GM18502 (cell line): ENCODE measurements at regions not wholly inside any gene's neighbourhood (a gene's known extent, or its start where the extent isn't known, plus 50 kb on each side); places are given as distances from the start of the nearest gene placed in this dataset.

Experiments
- ATAC-seq: cut with Tn5 transposase; IDR thresholded peaks from one replicate; pipeline ENCODE4 v1.9.1; 2021; ENCODE audit warnings: mild to moderate bottlenecking; ENCODE audit not compliant: unreplicated experiment, poor library complexity

DNA sequence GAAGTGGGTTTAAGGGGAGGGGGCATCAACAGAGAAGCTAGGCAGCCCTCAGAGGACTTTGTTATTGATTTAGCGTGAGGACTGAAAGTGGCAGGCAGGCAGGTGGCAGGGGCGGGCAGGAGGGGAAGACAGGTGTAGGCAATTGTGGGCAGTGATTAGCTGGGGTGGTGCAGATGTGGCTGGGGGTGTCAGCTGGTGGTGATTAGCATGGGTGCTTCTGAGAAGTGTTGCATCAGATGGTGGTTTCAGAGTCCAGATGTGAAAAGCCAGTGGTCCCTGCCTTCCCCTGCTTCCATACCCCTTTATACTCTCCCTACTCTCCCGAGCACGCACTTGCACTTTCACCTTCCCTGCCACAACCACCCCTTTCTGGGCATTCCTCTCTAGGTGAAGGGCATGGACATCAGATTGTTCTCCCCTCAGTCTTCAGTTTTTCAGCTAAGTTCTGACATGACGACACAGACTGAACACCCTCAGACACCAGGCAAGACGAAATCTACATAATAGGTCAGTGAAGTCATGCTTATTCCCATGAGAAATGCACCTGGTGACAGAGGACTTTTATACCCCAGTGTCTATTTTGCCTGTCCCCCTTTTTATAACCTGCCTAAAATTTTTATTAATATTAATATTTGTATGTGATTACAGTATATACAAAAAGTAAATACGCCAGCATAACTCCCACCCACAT lies 435.7 kb upstream of the CADM1 start:
- peak; percentile 54 for ATAC-seq

DNA sequence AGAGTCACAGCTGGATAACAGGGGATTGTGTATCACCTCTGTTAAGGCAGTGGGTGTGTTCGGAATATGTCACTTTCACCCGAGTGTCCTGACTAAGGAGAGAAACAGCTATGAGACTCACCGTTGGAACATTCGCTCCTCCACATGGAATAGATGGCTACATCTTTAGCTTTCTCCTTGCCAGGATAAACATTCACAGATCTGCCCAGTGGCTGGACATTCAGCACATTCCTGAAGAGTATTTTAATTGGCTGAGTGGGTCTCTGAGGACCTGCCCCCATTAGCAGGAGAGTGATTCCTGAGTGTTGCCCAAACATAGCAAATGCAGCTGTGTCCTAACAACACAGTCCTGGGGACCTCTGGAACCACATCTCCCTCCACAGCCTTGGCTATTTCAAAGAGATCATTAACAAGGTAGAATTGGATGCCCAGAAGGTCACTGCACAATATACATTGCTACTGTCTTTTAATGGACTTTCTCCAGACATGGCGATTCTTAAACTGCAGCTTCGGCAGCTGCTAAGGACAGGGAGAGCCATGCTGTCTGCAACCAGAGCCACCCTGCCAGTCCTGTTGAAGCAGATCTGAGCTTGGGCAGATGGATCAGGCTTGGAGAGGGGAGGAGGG lies 435.0 kb upstream of the CADM1 start:
- ATAC-seq = no peak

DNA sequence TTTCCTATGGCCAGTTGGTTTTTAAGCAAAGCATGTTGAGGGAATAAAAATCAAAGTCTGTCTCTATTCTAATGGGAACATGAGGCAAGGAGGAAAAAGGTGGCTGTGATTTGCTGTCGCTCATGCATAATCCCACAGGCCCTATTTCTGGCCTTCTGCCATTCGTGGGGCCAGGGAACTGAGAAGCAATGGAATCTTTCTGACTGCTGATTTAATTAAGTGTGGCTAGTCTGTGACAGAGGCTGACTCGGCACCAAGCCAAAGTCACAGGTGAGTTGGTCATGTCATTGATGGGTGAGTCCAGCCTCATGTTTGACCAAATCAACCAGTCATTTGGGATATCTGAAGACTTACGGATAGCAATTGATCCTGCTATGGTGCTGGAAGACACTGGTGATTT lies 429.3 kb upstream of the CADM1 start:
- ATAC-seq = no peak

DNA sequence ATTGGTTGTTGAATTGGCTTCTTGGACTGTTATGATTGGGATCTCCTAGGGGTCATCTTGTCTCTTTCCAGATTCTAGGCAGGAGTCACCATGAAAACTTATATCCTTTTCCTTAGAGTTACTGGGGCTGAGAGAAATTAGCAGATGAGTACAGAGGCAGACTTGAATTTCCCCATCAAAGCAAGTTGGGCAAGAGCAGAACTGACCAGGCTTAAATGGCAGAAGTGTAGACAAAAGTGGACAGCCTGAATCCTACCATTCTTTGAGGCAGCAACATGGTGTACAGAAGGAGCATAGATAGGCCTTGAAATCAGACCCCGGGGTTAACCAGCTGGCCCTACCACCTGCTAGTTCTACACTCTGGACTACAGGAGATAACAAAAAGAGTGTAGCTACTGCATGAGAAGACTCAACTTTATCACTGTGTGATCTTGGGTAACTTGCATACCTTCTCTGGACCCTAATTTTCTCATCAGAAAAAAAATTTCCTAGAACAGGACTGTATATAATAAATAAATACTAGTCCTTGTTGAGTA lies 427.4 kb upstream of the CADM1 start:
- ATAC-seq = no peak

DNA sequence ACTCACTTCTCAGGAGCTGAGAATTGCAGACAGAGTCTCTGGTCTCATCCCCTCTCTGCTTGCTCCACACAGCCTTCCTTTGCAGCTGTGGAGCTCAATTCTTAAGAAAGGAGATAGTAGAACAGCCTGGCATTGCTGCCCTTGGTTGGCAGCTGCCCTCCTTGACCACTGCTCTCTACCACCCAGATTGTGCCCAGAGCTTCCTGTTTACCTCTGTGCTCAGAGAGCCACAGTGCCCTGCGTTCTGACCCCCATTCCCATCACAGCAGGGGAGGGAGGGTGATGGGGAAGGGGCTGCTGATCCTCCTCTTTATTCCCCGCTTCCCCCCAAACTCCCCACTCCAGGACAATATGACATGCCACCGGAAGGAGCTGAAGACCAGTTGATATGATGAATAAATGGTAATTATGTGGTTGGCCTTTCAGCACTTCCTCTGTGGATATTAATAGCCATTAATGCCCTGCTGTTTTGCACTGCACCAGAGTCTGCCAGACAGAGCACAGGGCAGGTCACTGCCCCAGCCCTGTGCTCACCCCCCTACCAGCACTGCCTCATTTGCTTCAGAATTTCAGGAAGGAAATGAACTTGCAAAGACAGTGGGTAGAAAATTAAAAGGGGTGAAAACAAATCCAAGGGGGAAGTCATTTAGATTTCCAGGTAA lies 426.8 kb upstream of the CADM1 start:
- peak; percentile 46 for ATAC-seq

DNA sequence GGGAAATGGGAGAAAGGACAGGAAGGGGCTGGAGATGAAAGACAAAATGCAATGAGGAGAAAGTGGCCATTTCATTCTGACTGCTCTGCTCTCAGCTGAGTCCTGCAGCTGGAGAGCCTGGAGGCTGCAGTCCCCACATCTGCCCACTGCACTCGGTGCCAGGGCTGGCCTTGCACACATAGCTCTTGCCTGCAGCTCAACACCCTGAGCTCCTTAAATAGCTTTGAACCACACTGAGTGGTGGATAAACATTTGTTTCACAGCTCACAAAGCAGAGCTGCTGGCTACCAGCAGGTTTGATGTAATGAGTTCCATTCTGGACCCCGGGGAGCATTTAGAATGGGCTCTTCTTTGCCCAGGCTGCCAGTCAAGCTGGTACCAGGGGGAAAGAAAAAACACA lies 426.1 kb upstream of the CADM1 start:
- no peak for ATAC-seq

DNA sequence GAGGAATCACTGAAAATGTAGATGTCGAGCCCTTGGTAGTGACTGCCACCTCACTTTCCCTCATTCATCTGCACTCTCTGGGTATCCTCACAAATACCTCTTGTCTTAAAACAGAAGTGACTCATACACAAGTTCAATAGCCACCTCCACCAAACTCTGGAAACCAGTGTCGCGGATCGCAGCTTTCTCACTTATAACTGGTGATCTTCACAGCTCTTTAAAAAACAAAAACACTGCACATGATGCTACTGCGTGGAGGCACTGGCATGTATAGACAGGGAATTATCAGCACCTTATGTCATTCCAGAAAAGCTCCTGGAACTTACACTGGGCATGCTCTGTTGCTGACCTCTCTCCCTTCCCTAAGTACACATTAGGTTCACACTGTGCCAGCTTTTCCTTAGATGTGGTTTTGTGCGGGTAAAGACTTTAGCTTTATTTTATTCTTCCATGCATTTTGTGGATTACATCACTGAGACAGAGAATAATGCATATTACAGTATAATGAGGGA lies 425.5 kb upstream of the CADM1 start:
- ATAC-seq = no peak

DNA sequence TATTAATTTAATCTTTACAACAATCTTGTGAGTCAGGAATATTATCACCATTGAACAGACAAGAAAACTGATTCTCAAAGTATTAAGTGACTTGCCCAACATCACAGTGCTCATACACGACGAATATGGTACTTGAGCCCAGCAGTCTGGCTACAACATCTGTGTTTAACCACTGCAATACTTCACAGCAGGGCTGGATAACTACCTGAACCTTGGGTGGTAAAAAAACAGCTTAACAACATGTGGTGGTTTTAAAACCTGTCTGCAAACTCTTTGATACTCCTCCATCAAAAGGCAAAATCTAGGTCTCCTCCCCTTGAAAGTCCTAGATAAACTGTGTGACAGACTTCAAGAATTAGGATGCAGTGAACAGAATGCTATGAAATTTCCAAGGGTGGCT lies 424.6 kb upstream of the CADM1 start:
- ATAC-seq = no peak

DNA sequence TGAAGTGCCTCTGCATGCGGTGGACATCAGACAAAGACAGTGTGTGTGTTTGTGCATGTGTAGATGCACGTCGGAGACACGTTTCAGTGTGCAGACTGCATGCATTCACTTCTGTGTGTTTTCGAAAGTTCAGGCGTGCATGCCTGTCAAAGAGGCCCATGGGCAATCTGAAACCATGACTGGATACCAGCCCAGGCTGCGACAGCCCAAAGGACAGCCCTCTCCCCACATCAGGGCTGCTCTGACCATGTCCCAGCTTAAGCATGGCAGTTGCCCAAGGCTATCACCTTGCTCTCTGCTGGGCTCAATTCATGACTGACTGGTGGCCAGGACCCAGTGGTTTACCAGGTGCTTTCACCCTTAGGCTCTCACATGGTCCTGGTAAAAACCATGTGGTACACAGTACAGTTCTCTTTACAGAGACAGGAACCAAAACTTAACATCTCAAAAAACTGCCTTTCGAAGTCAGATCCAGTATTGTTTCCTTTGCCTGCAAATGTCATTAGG lies 423.7 kb upstream of the CADM1 start:
- ATAC-seq = peak; percentile 40

DNA sequence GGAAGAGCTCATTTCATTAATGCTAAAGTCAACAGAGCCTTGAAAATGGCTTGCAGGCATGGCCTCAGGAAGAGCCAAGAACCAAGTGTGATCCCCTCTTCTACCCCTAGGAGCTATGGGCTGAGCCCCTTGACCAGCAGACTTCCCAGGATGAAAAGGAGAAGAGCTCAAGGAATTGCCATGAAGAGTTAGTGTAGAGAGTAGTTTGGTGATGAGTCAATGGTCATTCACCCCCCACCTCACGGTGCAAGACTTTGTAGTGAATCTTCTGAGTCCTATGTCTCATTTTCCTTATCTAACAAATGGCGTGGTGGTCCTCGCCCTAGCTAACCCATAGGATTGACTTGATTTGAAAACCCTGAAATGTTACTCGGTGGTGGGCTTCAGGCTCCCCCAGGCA lies 422.4 kb upstream of the CADM1 start:
- no peak for ATAC-seq

DNA sequence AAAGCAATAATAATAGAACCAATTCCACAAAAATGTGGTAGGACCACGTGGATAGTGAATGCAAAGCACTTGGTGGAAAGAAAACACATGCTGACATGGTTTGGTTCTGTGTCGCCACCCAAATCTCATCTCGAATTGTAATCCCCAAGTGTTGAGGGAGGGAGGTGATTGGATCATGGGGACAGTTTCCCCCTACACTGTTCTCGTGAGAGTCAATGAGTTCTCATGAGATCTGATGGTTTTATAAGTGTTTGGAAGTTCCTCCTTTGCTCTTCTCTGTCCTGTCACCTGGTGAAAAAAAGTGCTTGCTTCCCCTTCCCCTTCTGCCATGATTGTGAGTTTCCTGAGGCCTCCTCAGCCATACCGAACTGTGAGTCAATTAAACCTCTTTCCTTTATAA lies 421.9 kb upstream of the CADM1 start:
- no peak for ATAC-seq

DNA sequence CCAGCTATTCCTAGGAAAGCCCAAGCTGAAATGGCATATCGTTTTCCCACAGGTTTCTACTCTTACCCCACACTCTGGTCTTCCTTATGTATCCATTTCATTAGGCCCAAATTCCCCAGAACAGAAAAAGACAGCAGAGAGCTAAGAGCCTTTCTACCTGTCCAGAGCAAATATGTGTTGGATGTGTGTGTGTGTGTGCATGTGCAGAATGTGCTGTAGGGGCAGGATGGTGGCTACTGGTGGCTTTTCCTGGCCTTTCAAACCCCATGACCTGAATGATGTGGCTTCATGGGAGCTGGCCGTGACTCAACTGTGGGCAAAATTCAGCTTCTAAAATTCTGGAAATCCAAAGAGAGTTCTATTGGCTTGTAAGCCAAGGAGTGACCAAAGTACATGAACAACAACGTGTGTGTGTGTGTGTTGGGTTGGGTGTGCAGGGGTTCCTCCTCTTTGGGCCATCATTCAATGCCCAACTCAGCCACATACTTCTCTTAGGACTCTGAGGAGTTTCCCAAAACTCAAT lies 421.4 kb upstream of the CADM1 start:
- ATAC-seq = no peak

DNA sequence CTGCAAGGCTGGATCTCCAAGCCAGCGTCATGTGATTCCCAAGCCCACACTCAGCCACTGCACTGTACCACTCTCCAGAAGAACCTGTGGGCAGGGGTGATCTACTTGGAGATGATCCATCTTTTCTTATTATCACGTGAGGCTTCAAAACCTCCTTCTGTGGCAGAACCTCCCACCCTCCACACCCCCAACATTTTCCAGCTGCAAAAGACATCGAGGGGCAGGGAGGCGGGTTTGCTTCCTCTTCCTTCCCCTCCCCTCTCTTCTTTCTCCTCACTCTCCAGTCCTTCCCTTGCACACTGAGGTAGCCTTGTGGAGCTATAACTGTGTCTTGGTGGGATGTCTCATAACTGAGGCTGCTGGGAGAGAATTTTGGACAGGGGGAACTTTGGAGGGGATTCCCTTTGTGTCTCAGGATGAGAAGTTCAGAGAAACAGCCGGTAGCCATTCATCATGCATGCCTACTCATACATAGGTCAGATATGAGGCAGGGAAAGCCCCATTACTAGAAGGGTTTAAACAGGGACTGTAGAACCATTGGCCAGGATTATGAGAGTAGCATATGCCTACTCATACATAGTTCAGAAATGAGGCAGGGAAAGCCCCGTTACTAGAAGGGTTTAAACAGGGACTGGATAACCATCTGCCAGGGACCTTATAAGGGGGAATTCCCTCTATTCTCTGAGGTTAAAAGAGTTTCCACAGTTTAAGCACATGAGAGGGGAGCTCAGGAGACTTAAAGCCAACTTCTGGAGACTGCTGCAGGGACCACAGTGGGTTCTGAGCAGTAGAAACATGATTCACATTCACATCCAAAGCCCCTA lies 420.7 kb upstream of the CADM1 start:
- peak; percentile 86 for ATAC-seq

DNA sequence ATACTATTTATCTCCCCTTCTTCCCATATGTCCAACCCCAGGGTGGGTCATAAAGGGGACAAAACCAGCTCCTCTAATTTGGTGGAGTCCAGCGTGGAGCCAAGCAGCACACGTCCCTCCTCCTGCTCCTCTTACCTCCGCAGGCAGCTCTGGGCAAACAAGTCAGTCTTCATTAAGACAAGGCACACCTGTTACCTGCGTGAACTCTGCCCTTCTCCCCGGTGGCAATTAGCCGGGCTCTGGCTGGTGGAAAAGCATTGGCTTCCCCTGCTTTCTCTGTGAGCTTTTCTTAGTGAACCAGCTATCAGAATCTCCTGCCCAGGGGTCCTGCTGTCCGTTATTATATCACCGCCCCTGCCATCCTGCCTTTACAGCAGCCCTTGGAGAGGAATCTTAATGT lies 418.7 kb upstream of the CADM1 start:
- ATAC-seq = no peak

DNA sequence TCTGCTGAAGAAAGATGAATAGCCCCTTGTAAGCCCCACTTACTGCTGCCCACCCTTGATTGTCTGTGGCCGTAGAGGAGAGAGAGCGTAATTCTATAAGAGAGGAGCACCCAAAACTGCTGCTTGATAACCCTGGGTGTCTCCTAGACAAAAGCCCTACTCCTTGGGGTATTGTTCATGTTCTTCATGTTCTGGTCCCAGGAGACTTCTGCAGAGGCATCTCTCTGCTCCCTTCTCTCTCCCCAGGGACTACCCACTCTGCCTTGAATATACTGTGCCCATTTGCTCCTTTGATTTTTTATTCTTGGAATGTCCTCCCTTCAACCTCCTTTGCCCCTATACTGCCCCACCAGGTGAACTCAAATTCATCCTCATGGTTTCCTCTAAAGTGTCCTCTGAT lies 417.8 kb upstream of the CADM1 start:
- no peak for ATAC-seq

DNA sequence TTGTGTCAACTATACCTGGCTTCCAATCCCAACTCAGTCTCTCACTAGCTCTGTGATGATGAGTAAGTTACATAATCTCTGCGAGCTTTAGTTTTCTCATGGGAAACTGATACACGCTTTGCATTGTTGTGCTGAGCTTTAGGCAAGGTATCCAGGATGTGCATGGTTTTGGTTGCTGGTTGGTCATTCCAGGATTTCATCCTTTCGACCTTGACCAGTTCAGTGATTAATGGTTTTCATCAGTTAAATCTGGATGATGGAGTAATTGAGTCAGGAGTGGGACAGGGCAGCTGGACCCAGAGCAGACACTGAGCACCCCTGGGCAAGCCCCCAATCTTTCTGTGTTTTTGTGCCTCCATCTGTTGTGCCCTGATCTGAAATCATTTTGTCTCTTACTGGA lies 417.3 kb upstream of the CADM1 start:
- ATAC-seq = no peak

DNA sequence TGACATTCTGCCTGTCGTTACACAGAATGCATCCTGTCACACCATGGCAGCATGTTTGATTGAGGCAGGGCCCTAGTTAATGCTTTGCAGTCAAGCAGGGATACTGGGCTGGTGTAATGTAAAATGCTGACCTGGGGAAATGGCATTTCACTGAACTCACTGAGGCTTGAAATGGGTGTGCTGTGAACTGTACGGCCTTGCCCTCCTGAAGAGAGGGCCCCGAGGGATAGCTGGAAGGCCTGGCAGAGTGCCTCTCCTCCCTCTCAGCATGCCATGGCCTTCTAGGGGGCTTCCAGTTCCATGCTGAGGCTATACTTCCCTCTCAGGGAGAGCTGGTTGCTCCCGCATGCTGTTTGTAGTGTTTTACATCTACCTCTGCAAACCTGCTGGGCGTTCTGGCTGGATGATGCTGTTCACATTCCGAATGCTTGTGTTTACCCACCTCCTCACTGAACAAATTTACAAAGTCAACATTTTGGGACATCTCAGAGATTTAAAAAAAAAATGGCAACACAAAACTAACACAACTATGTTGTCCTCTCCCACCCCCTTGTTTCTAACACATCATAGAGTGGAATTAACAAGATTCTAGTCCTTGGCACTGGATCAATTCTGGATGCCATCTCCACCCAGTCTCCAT lies 416.7 kb upstream of the CADM1 start:
- ATAC-seq = no peak

DNA sequence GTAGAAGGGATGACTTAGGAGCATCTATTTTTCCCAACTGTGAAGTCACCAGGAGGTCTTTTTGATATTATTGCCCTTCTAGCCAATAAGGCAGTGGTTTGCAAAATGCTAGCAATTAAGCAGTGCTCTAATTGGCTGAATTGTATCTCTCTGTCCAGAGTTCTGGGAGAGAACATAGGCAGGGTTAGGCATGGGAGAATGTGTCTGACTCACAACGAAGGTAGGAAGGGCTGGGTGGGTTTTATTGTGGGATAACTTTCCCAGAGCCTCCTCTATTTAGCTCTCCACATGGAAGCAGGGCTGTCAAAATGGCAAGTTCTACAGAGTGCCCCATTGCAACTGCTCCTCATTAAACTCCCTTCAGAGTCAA lies 415.9 kb upstream of the CADM1 start:
- peak; percentile 19 for ATAC-seq

DNA sequence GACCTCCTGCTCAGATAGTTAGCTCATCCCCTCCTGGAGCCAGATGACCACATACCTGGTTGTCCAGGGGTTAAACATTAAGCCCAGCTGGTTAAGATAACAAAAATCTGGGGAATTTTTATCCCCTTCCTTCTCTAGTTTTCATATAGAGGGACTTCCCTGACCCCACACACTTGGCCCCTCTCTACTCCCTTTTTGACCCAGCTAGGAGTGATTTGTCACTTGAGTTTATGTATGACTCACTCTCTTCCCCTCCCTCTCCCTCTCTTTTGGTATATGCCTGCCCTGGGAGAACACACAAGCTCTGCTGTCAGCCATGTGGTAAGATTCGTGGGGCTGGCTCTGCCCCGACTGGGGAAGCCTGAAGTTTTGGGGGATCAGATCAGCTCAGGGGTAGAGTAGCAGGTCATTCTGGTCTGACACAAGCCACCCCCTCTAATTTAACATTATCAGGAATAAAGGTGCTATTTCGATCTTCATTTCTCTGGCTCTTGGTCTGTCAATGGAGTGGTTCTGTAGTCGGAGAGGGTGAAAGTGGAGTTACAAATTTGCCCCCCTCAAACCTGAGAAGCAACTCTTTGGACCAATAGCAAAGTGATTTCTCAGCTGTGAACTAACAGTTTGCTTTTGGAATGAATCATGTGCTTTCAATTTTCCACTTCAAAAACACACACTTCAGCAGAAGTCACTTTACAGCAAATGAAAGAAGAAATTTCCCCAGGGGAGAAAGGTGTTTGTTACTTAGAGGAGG lies 415.3 kb upstream of the CADM1 start:
- peak; percentile 72 for ATAC-seq
